Mesenchymal stem cell (in vitro differentiated cells and primary cell): ENCODE measurements at regions not wholly inside any gene's neighbourhood (a gene's known extent, or its start where the extent isn't known, plus 50 kb on each side); places are given as distances from the start of the nearest gene placed in this dataset.
A peak's percentile ranks its signal among the peaks of the same experiment; 100 is the strongest.

Source experiments
- DNase-seq: peaks from one replicate; pipeline ENCODE4 v3.0.0-alpha.2; 2013
- H2AFZ ChIP-seq: one replicate; pipeline ENCODE4 v1.6.1; 2013; ENCODE audit warnings: low read depth, mild to moderate bottlenecking, control low read depth, inconsistent platforms, low read length, moderate library complexity
- H2AK5ac ChIP-seq: 2 replicates; pipeline ENCODE4 v1.6.1; 2013; ENCODE audit warnings: low read length, moderate library complexity, mild to moderate bottlenecking, inconsistent platforms; ENCODE audit not compliant: severe bottlenecking
- H2BK120ac ChIP-seq: one replicate; pipeline ENCODE4 v1.6.1; 2013; ENCODE audit warnings: low read depth, mild to moderate bottlenecking, inconsistent platforms, low read length, moderate library complexity
- H2BK12ac ChIP-seq, 2 experiments: one replicate each; pipeline ENCODE4 v1.6.1; 2013; ENCODE audit warnings: inconsistent platforms in 2 of 2, low read length in 2 of 2, mild to moderate bottlenecking in 2 of 2, moderate library complexity in 2 of 2, control low read depth in 1 of 2
- H2BK15ac ChIP-seq: one replicate; pipeline ENCODE4 v1.6.1; 2013; ENCODE audit warnings: mild to moderate bottlenecking, low read depth, inconsistent platforms; ENCODE audit not compliant: poor library complexity, severe bottlenecking
- H2BK5ac ChIP-seq: 2 replicates; pipeline ENCODE4 v1.6.1; 2013; ENCODE audit warnings: low read depth, mild to moderate bottlenecking, low read length, control low read depth, inconsistent platforms; ENCODE audit not compliant: poor library complexity, severe bottlenecking
- H3K14ac ChIP-seq, 2 experiments: one replicate each; pipeline ENCODE4 v1.6.1; 2013; ENCODE audit warnings: inconsistent platforms in 2 of 2, low read length in 2 of 2, control low read depth in 1 of 2, mild to moderate bottlenecking in 1 of 2, moderate library complexity in 1 of 2
- H3K18ac ChIP-seq, 2 experiments: one replicate each; pipeline ENCODE4 v1.6.1; 2013; ENCODE audit warnings: inconsistent platforms in 2 of 2, low read length in 2 of 2, control low read depth in 1 of 2, low read depth in 1 of 2, mild to moderate bottlenecking in 1 of 2
- H3K23ac ChIP-seq, 2 experiments: one replicate each; pipeline ENCODE4 v1.6.1; 2013; ENCODE audit warnings: inconsistent platforms in 2 of 2, low read length in 2 of 2, mild to moderate bottlenecking in 2 of 2, moderate library complexity in 2 of 2, control low read depth in 1 of 2
- H3K27ac ChIP-seq: 2 replicates; pipeline ENCODE4 v1.5.1; 2013; ENCODE audit warnings: mild to moderate bottlenecking, moderate library complexity, low read length, control low read depth, inconsistent platforms; ENCODE audit not compliant: poor library complexity, severe bottlenecking
- H3K27me3 ChIP-seq, 2 experiments: 2 replicates each; pipeline versions ENCODE4 v1.6.1 to v1.7.0; 2013; ENCODE audit warnings: low read length in 2 of 2, mild to moderate bottlenecking in 2 of 2, moderate library complexity in 2 of 2, control low read depth in 1 of 2, inconsistent platforms in 1 of 2; ENCODE audit not compliant: control insufficient read depth in 1 of 2, insufficient read depth in 1 of 2
- H3K36me3 ChIP-seq, 2 experiments: 2 replicates each; pipeline versions ENCODE4 v1.6.1 to v1.7.0; 2013; ENCODE audit warnings: low read length in 2 of 2, control low read depth in 1 of 2, inconsistent platforms in 1 of 2, low read depth in 1 of 2, mild to moderate bottlenecking in 1 of 2; ENCODE audit not compliant: insufficient read depth in 2 of 2, control insufficient read depth in 1 of 2
- H3K4ac ChIP-seq, 2 experiments: one replicate each; pipeline ENCODE4 v1.6.1; 2013; ENCODE audit warnings: inconsistent platforms in 2 of 2, low read length in 2 of 2, mild to moderate bottlenecking in 2 of 2, moderate library complexity in 2 of 2, control low read depth in 1 of 2, low read depth in 1 of 2
- H3K4me1 ChIP-seq: 2 replicates; pipeline ENCODE4 v1.6.1; 2013; ENCODE audit warnings: low read depth, low read length, control low read depth; ENCODE audit not compliant: control insufficient read depth, insufficient read depth
- H3K4me2 ChIP-seq: 2 replicates; pipeline ENCODE4 v1.6.1; 2013; ENCODE audit warnings: low read length, mild to moderate bottlenecking, inconsistent platforms; ENCODE audit not compliant: poor library complexity, severe bottlenecking
- H3K4me3 ChIP-seq, 2 experiments: 2 replicates each; pipeline versions ENCODE4 v1.5.1 to v1.7.0; 2013; ENCODE audit warnings: low read length in 2 of 2, mild to moderate bottlenecking in 2 of 2, control low read depth in 1 of 2, low read depth in 1 of 2; ENCODE audit not compliant: insufficient read depth in 1 of 2
- H3K79me1 ChIP-seq: replicated peaks from 2 replicates; pipeline ENCODE4 v1.6.1; 2013; ENCODE audit warnings: mild to moderate bottlenecking, control low read depth, low read length, inconsistent platforms; ENCODE audit not compliant: poor library complexity, severe bottlenecking
- H3K9ac ChIP-seq: 2 replicates; pipeline ENCODE4 v1.7.0; 2013; ENCODE audit warnings: mild to moderate bottlenecking, low read length, moderate library complexity
- H3K9me3 ChIP-seq: 2 replicates; pipeline ENCODE4 v1.7.0; 2013; ENCODE audit warnings: mild to moderate bottlenecking, low read length; ENCODE audit not compliant: control insufficient read depth
- H4K8ac ChIP-seq: one replicate; pipeline ENCODE4 v1.6.1; 2013; ENCODE audit warnings: inconsistent platforms, mild to moderate bottlenecking, low read length, moderate library complexity
- H4K91ac ChIP-seq: one replicate; pipeline ENCODE4 v1.6.1; 2013; ENCODE audit warnings: mild to moderate bottlenecking, low read length, inconsistent platforms
- WGBS: methylation state at CpG from one replicate; pipeline ENCODE4 v1.1.7; 2013; ENCODE audit warnings: mixed read lengths; 5-methylcytosine and 5-hydroxymethylcytosine counted together

GRCh38 chr12:124687174-124687902 is 119.9 kb upstream of the NCOR2 start:
- H2AK5ac ChIP-seq = peak overlapping the region; percentile 94
- peak overlapping the region; percentile 94 to 98 for H2BK12ac ChIP-seq
- 58% methylated on average over 8 of the region's 9 CpGs for WGBS

GRCh38 chr12:124686370-124687173 is 119.2 kb upstream of the NCOR2 start:
- H3K4me3 ChIP-seq = no peak overlapping the region
- H3K36me3 ChIP-seq = no peaks in the 10 kb centered on the region
- peak overlapping the region in 1 of 2 experiments; percentile 60 for H3K14ac ChIP-seq
- peak overlapping the region; percentile 88 to 99 for H2BK12ac ChIP-seq
- H3K27me3 ChIP-seq = no peaks in the 10 kb centered on the region
- H3K9ac ChIP-seq = peak overlapping the region; percentile 71
- H2BK15ac ChIP-seq = peak overlapping the region; percentile 44
- H3K4ac ChIP-seq = peak overlapping the region; percentile 79 to 85
- peak overlapping the region; percentile 47 for H4K8ac ChIP-seq
- H3K4me1 ChIP-seq = peaks cover 40% of the 10 kb centered on the region
- H2AFZ ChIP-seq = no peak overlapping the region
- H3K27ac ChIP-seq = peak overlapping the region; percentile 96
- 81% methylated on average over 9 of the region's 9 CpGs for WGBS
- H3K4me2 ChIP-seq = no peak overlapping the region
- H4K91ac ChIP-seq = peak overlapping the region; percentile 71
- H3K79me1 ChIP-seq = no peaks in the 10 kb centered on the region
- H2BK120ac ChIP-seq = peak overlapping the region; percentile 74
- H3K9me3 ChIP-seq = peaks cover 3% of the 10 kb centered on the region
- no peak for DNase-seq
- no peak overlapping the region for H3K23ac ChIP-seq
- peak overlapping the region; percentile 94 for H2AK5ac ChIP-seq
- H3K18ac ChIP-seq = peak overlapping the region; percentile 68 to 94
- peak overlapping the region; percentile 36 for H2BK5ac ChIP-seq

More at GRCh38 chr12:124687174-124687902, 119.9 kb upstream of the NCOR2 start:
- Histone ChIP-seq H3K4ac (peak overlapping the region; percentile 62 to 88), H3K23ac (no peak overlapping the region), H2BK120ac (peak overlapping the region; percentile 68), H4K8ac (peak overlapping the region; percentile 94), H4K91ac (peak overlapping the region; percentile 87), H3K4me1 (peaks cover 32% of the 10 kb centered on the region), H2BK5ac (peak overlapping the region; percentile 33), H3K4me2 (no peak overlapping the region), H3K27ac (peak overlapping the region; percentile 69), H3K27me3 (no peaks in the 10 kb centered on the region), H3K36me3 (no peaks in the 10 kb centered on the region), H3K14ac (peak overlapping the region in 1 of 2 experiments; percentile 53), H3K4me3 (no peak overlapping the region), H3K18ac (peak overlapping the region; percentile 73 to 86), H2AFZ (peak overlapping the region; percentile 47), H2BK15ac (peak overlapping the region; percentile 60), H3K9me3 (peaks cover 10% of the 10 kb centered on the region), H3K9ac (peak overlapping the region; percentile 2), H3K79me1 (no peaks in the 10 kb centered on the region)
- no peak for DNase-seq

- H3K23ac ChIP-seq = no peak overlapping the region
- no peaks in the 10 kb centered on the region for H3K36me3 ChIP-seq
- H4K91ac ChIP-seq = peak overlapping the region; percentile 87
- H2BK120ac ChIP-seq = peak overlapping the region; percentile 74
- WGBS = 39% methylated on average over 18 of the region's 18 CpGs
- no peak overlapping the region for H2BK15ac ChIP-seq
- H3K4ac ChIP-seq = peak overlapping the region; percentile 79 to 85
- H3K9me3 ChIP-seq = no peaks in the 10 kb centered on the region
- peak overlapping the region; percentile 88 to 99 for H2BK12ac ChIP-seq
- peak overlapping the region in 1 of 2 experiments; percentile 23 for H3K14ac ChIP-seq
- peak overlapping the region; percentile 68 to 94 for H3K18ac ChIP-seq
- H3K4me3 ChIP-seq = peak overlapping the region in 1 of 2 experiments; percentile 69
- DNase-seq = peak; percentile 92
- peaks cover 44% of the 10 kb centered on the region for H3K4me1 ChIP-seq
- H2BK5ac ChIP-seq = peak overlapping the region; percentile 36
- H3K4me2 ChIP-seq = peak overlapping the region; percentile 52
- no peaks in the 10 kb centered on the region for H3K79me1 ChIP-seq
- H2AK5ac ChIP-seq = peak overlapping the region; percentile 94
- H3K9ac ChIP-seq = peak overlapping the region; percentile 71
- H2AFZ ChIP-seq = no peak overlapping the region
- H4K8ac ChIP-seq = peak overlapping the region; percentile 55
- H3K27me3 ChIP-seq = no peaks in the 10 kb centered on the region
- H3K27ac ChIP-seq = peak overlapping the region; percentile 96
Observed at GRCh38 chr12:124685689-124686369, 118.4 kb upstream of the NCOR2 start.
